ENCODE measurements at regions not wholly inside any gene's neighbourhood (a gene's known extent, or its start where the extent isn't known, plus 50 kb on each side); places are given as distances from the start of the nearest gene placed in this dataset.

- DNase-seq (ENCODE audit: low read depth, low spot score), result no peak
- CTCF ChIA-PET, result no interaction called here
- TF ChIP-seq CTCF (IDR thresholded peaks at IDR 0.05; ENCODE audit: low read depth, low read length), result no peak
- H3K9me3 ChIP-seq (ENCODE audit: control insufficient read depth, insufficient read depth, low read length), result no peaks in the 10 kb centered on the region; the same call in 1 of the 2 replicates
- H3K27ac ChIP-seq (ENCODE audit: low read depth, low read length), result no peak overlapping the region
- no peak overlapping the region for H3K4me3 ChIP-seq (ENCODE audit: low read depth, low read length)
- POLR2A ChIA-PET, result no interaction called here
- no peaks in the 10 kb centered on the region for H3K27me3 ChIP-seq (ENCODE audit: control insufficient read depth, insufficient read depth, low read length)
Measured at GRCh38 chr14:80352471-80352870, 141.2 kb upstream of the DIO2 start.

- no peaks in the 10 kb centered on the region for H3K27me3 ChIP-seq (ENCODE audit: control insufficient read depth, insufficient read depth, low read length)
- no peak for TF ChIP-seq CTCF (IDR thresholded peaks at IDR 0.05; ENCODE audit: low read depth, low read length)
- no peak overlapping the region for H3K27ac ChIP-seq (ENCODE audit: low read depth, low read length)
- H3K9me3 ChIP-seq (ENCODE audit: control insufficient read depth, insufficient read depth, low read length), result no peaks in the 10 kb centered on the region; the same call in 1 of the 2 replicates
- no peak for DNase-seq (ENCODE audit: low read depth, low spot score)
- ChIA-PET POLR2A (no interaction called here), CTCF (interaction anchor here (0.6 kb wide), 1 partner anchor 59 kb away, joined by 3 read pairs; no protein-coding TSS in a partner anchor)
- no peak overlapping the region for H3K4me3 ChIP-seq (ENCODE audit: low read depth, low read length)
Measured at GRCh38 chr14:80350707-80351106, 139.4 kb upstream of the DIO2 start.

- H3K4me3 ChIP-seq (ENCODE audit: low read depth, low read length), result no peak overlapping the region
- ChIA-PET POLR2A (interaction anchor here (0.6 kb wide), 1 partner anchor 20 kb away, joined by 4 read pairs; no protein-coding TSS in a partner anchor), CTCF (interaction anchor here (1.1 to 1.3 kb wide), 2 partner anchors 10 to 26 kb away, joined by 3 read pairs; no protein-coding TSS in a partner anchor)
- H3K9me3 ChIP-seq (ENCODE audit: control insufficient read depth, insufficient read depth, low read length), result no peaks in the 10 kb centered on the region
- no peaks in the 10 kb centered on the region for H3K27me3 ChIP-seq (ENCODE audit: control insufficient read depth, insufficient read depth, low read length)
- DNase-seq (ENCODE audit: low read depth, low spot score), result no peak
- no peak for TF ChIP-seq CTCF (IDR thresholded peaks at IDR 0.05; ENCODE audit: low read depth, low read length)
- H3K27ac ChIP-seq (ENCODE audit: low read depth, low read length), result no peak overlapping the region
Measured at GRCh38 chr14:80346395-80346794, 135.1 kb upstream of the DIO2 start.

GRCh38 chr14:80344208-80344607 is 132.9 kb upstream of the DIO2 start:
- no peak overlapping the region for H3K4me3 ChIP-seq (ENCODE audit: low read depth, low read length)
- H3K27ac ChIP-seq (ENCODE audit: low read depth, low read length), result no peak overlapping the region
- ChIA-PET POLR2A (no interaction called here), CTCF (interaction anchor here (1.5 kb wide), 1 partner anchor 505 kb away, joined by 3 read pairs; no protein-coding TSS in a partner anchor)
- DNase-seq (ENCODE audit: low read depth, low spot score), result no peak
- TF ChIP-seq CTCF (IDR thresholded peaks at IDR 0.05; ENCODE audit: low read depth, low read length), result no peak
- no peaks in the 10 kb centered on the region for H3K27me3 ChIP-seq (ENCODE audit: control insufficient read depth, insufficient read depth, low read length)
- H3K9me3 ChIP-seq (ENCODE audit: control insufficient read depth, insufficient read depth, low read length), result no peaks in the 10 kb centered on the region

GRCh38 chr14:80336608-80337106 is 125.4 kb upstream of the DIO2 start:
- H3K4me3 ChIP-seq (ENCODE audit: low read depth, low read length), result no peak overlapping the region
- no peak for TF ChIP-seq CTCF (IDR thresholded peaks at IDR 0.05; ENCODE audit: low read depth, low read length)
- DNase-seq (ENCODE audit: low read depth, low spot score), result no peak
- POLR2A ChIA-PET, result no interaction called here
- CTCF ChIA-PET, result no interaction called here
- H3K27ac ChIP-seq (ENCODE audit: low read depth, low read length), result no peak overlapping the region
- H3K9me3 ChIP-seq (ENCODE audit: control insufficient read depth, insufficient read depth, low read length), result 0 out of 2 replicates have a peak, but pooled peaks cover 3% of the 10 kb centered on the region
- H3K27me3 ChIP-seq (ENCODE audit: control insufficient read depth, insufficient read depth, low read length), result no peaks in the 10 kb centered on the region

Data from AG04450 (cell line).